PC-9 (cell line): ENCODE measurements at regions not wholly inside any gene's neighbourhood (a gene's known extent, or its start where the extent isn't known, plus 50 kb on each side); places are given as distances from the start of the nearest gene placed in this dataset.

Experiments
- BruUV-seq: library from RNA; stranded (reverse); fragments of 400-500 nt; replicated peaks from 2 replicates; lab custom pipeline; 2021; lab: Mats Ljungman, UMichigan
- CTCF ChIA-PET: fragments of 300-600 bp; sonication (Branson Sonifier 250); formaldehyde crosslinking; loops from one replicate; lab custom pipeline; 2022; ENCODE audit warnings: antibody characterized with exemption; lab: Charles Lee
- POLR2A ChIA-PET: fragments of 300-600 bp; sonication (Branson Sonifier 250); formaldehyde crosslinking; loops from one replicate; lab custom pipeline; 2022; ENCODE audit warnings: antibody characterized with exemption; ENCODE audit not compliant: unreplicated experiment; lab: Charles Lee
- DNase-seq, 2 experiments: peaks; one replicate each; pipeline versions ENCODE4 v3.0.0 to v3.0.0-alpha.2; 2015 to 2022; ENCODE audit warnings: mixed read lengths in 1 of 2
- H2AFZ ChIP-seq: fragments of 200-600 bp; sonication (generic); 2 replicates; pipeline ENCODE4 v1.8.1; 2017; ENCODE audit warnings: antibody characterized with exemption
- H3F3A ChIP-seq: fragments of 200-600 bp; sonication (generic); 2 replicates; pipeline ENCODE4 v1.8.1; 2017; ENCODE audit warnings: antibody characterized with exemption, mild to moderate bottlenecking, low read depth; ENCODE audit not compliant: insufficient read depth
- H3K27ac ChIP-seq: fragments of 200-600 bp; sonication (generic); 2 replicates; pipeline ENCODE4 v1.6.1; 2016; ENCODE audit warnings: mixed run types
- H3K27me3 ChIP-seq: fragments of 200-600 bp; sonication (generic); 2 replicates; pipeline ENCODE4 v1.6.1; 2016; ENCODE audit warnings: low read depth, mixed run types; ENCODE audit not compliant: insufficient read depth
- H3K36me3 ChIP-seq: fragments of 200-600 bp; sonication (generic); 2 replicates; pipeline ENCODE4 v1.6.1; 2016; ENCODE audit warnings: low read depth, mixed run types
- H3K4me1 ChIP-seq: fragments of 200-600 bp; sonication (generic); replicated peaks from 2 replicates; pipeline ENCODE4 v1.6.1; 2016; ENCODE audit warnings: mixed run types; ENCODE audit not compliant: insufficient read depth
- H3K4me2 ChIP-seq: fragments of 200-600 bp; sonication (generic); 2 replicates; pipeline ENCODE4 v1.6.1; 2017; ENCODE audit warnings: mixed run types
- H3K4me3 ChIP-seq: fragments of 200-600 bp; sonication (generic); 2 replicates; pipeline ENCODE4 v1.6.1; 2016; ENCODE audit warnings: mixed run types
- H3K79me2 ChIP-seq: fragments of 200-600 bp; sonication (generic); 2 replicates; pipeline ENCODE4 v1.6.1; 2017; ENCODE audit warnings: low read depth, mixed run types
- H3K9me2 ChIP-seq: fragments of 200-600 bp; sonication (generic); 2 replicates; pipeline ENCODE4 v1.8.1; 2017; ENCODE audit warnings: mild to moderate bottlenecking; ENCODE audit not compliant: insufficient read depth
- H3K9me3 ChIP-seq: fragments of 200-600 bp; sonication (generic); 2 replicates; pipeline ENCODE4 v1.8.1; 2016; ENCODE audit warnings: low read depth; ENCODE audit not compliant: insufficient read depth
- H4K20me1 ChIP-seq: fragments of 200-600 bp; sonication (generic); 2 replicates; pipeline ENCODE4 v1.8.1; 2017; ENCODE audit not compliant: insufficient read depth
- CTCF ChIP-seq: fragments of 200-600 bp; sonication (generic); conservative IDR thresholded peaks from 2 replicates; pipeline ENCODE4 v1.6.1; 2017; ENCODE audit warnings: mixed run types, antibody characterized with exemption, mild to moderate bottlenecking, moderate library complexity
- EZH2 ChIP-seq: fragments of 200-600 bp; sonication (generic); IDR thresholded peaks from 2 replicates; pipeline ENCODE4 v1.8.0; 2017; ENCODE audit warnings: antibody characterized with exemption, low read depth
- intact Hi-C: fragments of 100-400 bp; cut with micrococcal nuclease; formaldehyde crosslinking; loops from one replicate; pipeline ENCODE4 v1.10.0; 2022; ENCODE audit not compliant: unreplicated experiment

GRCh38 chr20:4483961-4484360 is 202.3 kb upstream of the PRNP start:
- CTCF ChIA-PET = no interaction called here
- no peaks in the 10 kb centered on the region for H3K9me2 ChIP-seq
- H4K20me1 ChIP-seq = no peaks in the 10 kb centered on the region

GRCh38 chr20:4483486-4483885 is 202.8 kb upstream of the PRNP start:
- no TSS peak for BruUV-seq
- no peaks in the 10 kb centered on the region for H3K9me2 ChIP-seq
- H3K27me3 ChIP-seq = no peaks in the 10 kb centered on the region
- no peaks in the 10 kb centered on the region for H4K20me1 ChIP-seq
- H3K9me3 ChIP-seq = no peaks in the 10 kb centered on the region; the same call in 1 of the 2 replicates
- TF ChIP-seq EZH2 (no peak), CTCF (no peak)
- ChIA-PET POLR2A (no interaction called here), CTCF (interaction anchor here (0.7 kb wide), 1 partner anchor 99 kb away, joined by 3 read pairs; no protein-coding TSS in a partner anchor)
- H3K79me2 ChIP-seq = no peaks in the 10 kb centered on the region
- H3F3A ChIP-seq = no peaks in the 10 kb centered on the region
- no peak overlapping the region for H3K4me3 ChIP-seq
- DNase-seq = no peak
- no peaks in the 10 kb centered on the region for H3K36me3 ChIP-seq
- peaks cover 6% of the 10 kb centered on the region for H3K4me1 ChIP-seq
- H3K4me2 ChIP-seq = no peak overlapping the region
- no peak overlapping the region for H2AFZ ChIP-seq
- intact Hi-C loops = no loop called here
- no peak overlapping the region for H3K27ac ChIP-seq

More at GRCh38 chr20:4483961-4484360, 202.3 kb upstream of the PRNP start:
- TF ChIP-seq CTCF (no peak), EZH2 (no peak)
- H3K9me3 ChIP-seq = no peaks in the 10 kb centered on the region; the same call in 1 of the 2 replicates
- intact Hi-C loops = no loop called here
- BruUV-seq = no TSS peak
- no peak overlapping the region for H3K4me2 ChIP-seq
- DNase-seq = no peak
- no peaks in the 10 kb centered on the region for H3K36me3 ChIP-seq
- peaks cover 6% of the 10 kb centered on the region for H3K4me1 ChIP-seq
- H3K27ac ChIP-seq = no peak overlapping the region
- H2AFZ ChIP-seq = no peak overlapping the region
- H3K79me2 ChIP-seq = no peaks in the 10 kb centered on the region
- H3F3A ChIP-seq = no peaks in the 10 kb centered on the region
- H3K4me3 ChIP-seq = no peak overlapping the region
- H3K27me3 ChIP-seq = no peaks in the 10 kb centered on the region
- POLR2A ChIA-PET = no interaction called here

DNA sequence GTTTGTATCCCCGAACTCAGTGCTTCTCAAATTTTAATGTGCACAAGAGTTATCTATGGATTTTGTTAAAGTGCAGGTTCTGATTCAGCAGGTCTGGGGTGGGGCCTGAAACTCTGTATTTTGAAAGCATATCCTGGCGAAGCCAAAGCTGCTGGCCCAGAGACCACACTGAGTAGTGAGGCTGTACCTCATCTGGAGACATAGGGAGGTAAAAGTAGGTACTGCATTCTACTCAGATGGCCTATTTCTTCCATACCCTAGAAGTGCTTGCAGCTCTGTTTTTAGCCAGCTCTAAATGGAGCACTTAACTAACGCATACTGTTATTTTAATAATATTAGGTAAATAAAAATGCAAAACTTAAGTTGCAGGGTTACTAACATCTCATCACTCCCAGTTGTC is 206.2 kb upstream of the PRNP start:
- Histone ChIP-seq H3K36me3 (no peaks in the 10 kb centered on the region), H3K4me1 (peaks cover 6% of the 10 kb centered on the region), H4K20me1 (no peaks in the 10 kb centered on the region), H3K27me3 (no peaks in the 10 kb centered on the region), H3K4me3 (no peak overlapping the region), H3K9me2 (no peaks in the 10 kb centered on the region), H3K4me2 (no peak overlapping the region), H3K9me3 (no peaks in the 10 kb centered on the region), H3K27ac (no peak overlapping the region), H3F3A (no peaks in the 10 kb centered on the region), H3K79me2 (no peaks in the 10 kb centered on the region), H2AFZ (no peak overlapping the region)
- intact Hi-C loops = no loop called here
- no TSS peak for BruUV-seq
- CTCF ChIA-PET = no interaction called here
- POLR2A ChIA-PET = no interaction called here
- DNase-seq = no peak
- TF ChIP-seq EZH2 (no peak), CTCF (no peak)
